GM18517 (cell line): ENCODE measurements at regions not wholly inside any gene's neighbourhood (a gene's known extent, or its start where the extent isn't known, plus 50 kb on each side); places are given as distances from the start of the nearest gene placed in this dataset.
"Not testable (repeated sequence)": the region's sequence is repeated elsewhere in the genome, so short reads cannot be mapped to it uniquely, and the experiment has no call there.

Experiments used
- ATAC-seq: cut with Tn5 transposase; IDR thresholded peaks from one replicate; pipeline ENCODE4 v1.9.1; 2021; ENCODE audit warnings: mild to moderate bottlenecking, moderate library complexity; ENCODE audit not compliant: unreplicated experiment

DNA sequence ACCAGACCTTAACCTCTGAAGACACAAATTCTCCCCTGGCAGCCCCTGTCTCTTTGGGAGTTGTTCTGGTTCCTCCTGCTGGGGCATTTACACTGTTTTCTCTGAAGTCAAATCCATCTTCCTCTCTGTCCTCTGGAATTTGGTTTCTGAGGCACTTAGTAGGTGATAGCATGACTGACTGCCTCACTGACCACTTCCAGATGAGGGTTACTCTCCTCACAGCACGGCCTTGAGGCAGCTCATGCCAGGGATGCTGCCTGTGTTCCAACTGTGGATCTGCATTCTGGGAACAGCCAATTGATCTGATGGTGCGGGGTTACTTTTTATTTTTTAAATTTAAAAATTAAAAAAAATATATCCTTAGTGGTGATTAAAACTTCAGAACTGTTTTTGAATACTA, 140.9 kb upstream of the ROPN1 start:
- ATAC-seq: no peak

GRCh38 chr3:124133366-124133940, 141.5 kb upstream of the ROPN1 start:
- no peak for ATAC-seq

DNA sequence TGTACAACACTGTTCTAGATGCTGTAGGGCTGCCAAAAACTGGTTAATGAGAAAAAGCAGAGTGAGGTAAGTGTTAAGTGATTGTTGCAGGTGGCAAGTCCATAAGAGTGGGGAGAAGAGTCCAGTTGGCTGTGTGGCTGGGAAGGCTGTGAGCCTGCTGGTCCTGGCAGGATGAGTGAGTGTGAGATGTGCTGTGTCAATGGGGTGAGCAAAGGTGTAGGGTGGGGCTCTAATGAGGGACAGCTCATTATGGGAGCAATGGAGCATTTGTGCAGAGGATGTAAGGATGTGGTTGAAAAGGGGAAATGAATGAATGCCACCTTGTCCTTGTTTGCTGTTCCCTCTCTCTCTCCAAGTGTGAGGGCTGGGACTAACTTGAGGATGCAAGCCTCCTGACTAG, 145.3 kb upstream of the ROPN1 start:
- ATAC-seq: no peak

DNA sequence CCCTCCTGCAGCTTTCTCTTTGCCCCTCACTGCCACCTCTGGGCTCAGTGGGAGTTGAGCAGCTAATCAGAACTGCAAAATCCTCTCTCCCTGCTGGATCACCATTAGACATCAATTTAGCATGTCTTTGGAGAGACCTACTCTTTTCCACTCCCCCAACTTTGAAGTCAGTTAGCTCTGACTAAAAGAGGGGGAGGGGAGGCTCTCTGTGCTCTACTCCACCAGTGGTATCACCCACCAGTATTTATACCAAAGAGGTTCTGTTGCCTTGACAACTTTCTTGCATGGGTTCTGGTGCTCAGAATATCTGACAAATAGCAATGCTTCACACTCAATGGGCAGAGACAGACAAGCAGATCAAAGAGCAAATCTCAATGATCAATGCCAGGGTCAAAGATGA, 146.2 kb upstream of the ROPN1 start:
- no peak for ATAC-seq

GRCh38 chr3:124140746-124141145, 148.8 kb upstream of the ROPN1 start:
- ATAC-seq: no peak

DNA sequence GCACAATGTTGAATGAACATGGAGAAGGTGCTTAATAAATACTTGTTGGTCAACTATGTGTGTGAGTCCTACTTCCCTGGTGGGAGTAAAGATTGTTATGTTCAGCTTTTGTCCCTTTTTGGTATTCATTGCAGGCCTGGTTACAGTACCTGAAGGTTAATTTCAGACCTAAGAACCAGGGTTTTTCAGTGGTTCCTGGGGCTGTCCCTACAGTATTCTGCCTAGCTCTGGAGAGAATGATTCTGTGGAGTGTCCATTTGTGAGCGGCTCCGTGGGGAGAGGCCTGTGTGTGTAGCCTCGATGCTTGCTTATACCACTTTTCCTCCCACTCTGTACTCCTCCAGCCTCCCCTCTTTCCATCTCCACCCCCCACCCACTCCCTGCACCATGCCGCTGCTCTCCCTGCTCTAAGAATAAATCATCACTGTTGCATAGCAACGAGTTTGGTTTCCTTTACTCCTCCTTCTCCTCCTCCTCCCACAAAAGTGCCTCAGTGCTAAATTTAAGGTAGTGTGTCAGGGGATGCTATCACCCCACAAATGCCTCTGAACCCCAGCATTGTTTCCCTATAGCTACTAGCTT, 150.6 kb upstream of the ROPN1 start:
- ATAC-seq: no peak

DNA sequence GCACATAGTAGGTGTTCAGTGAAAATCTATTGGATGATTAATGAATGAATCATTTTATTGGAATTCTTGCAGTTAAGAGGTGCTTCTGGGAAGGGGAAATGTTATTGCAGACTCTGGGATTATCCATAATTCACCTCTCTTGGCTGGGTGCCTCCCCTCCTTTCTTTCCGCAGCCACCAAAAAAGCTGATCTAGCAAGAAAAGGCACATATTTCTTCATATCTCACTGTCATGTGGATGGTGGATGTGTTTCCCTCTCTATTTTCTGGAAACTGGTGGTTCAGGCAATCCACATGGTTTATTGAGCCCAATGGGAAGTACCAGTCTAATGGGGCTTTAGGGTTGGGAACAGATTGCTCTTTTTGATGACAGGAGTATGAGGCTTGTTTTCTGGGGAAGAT, 151.1 kb upstream of the ROPN1 start:
- ATAC-seq: no peak

GRCh38 chr3:124144035-124144814, 152.3 kb upstream of the ROPN1 start:
- no peak for ATAC-seq

GRCh38 chr3:124147429-124147828, 155.5 kb upstream of the ROPN1 start:
- no peak for ATAC-seq

- ATAC-seq: no peak
These were observed 156.0 kb upstream of the ROPN1 start for GRCh38 chr3:124147946-124148345.

DNA sequence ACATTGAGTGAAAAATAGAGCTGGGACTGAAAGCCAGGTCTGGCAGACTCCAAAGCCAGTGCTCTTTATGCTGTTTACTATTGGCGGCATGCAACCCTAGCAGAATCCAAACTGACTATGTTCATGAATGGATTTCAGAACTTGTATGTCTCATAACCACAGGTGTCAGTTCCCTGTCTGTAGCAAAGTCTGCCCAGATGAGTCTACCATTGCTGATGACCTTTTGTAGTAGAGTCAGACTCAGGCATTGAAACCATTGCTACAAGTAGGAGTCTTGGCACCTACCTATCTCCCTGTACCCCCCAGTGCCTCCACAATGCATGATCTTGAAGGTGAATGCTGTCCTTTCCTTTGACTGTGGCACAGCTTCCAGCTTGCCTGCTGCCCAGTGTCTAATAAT, 157.2 kb upstream of the ROPN1 start:
- no peak for ATAC-seq

- ATAC-seq: no peak
These were observed 157.8 kb upstream of the ROPN1 start for GRCh38 chr3:124149771-124150170.

GRCh38 chr3:124152891-124153290, 161.0 kb upstream of the ROPN1 start:
- not testable (repeated sequence) for ATAC-seq

DNA sequence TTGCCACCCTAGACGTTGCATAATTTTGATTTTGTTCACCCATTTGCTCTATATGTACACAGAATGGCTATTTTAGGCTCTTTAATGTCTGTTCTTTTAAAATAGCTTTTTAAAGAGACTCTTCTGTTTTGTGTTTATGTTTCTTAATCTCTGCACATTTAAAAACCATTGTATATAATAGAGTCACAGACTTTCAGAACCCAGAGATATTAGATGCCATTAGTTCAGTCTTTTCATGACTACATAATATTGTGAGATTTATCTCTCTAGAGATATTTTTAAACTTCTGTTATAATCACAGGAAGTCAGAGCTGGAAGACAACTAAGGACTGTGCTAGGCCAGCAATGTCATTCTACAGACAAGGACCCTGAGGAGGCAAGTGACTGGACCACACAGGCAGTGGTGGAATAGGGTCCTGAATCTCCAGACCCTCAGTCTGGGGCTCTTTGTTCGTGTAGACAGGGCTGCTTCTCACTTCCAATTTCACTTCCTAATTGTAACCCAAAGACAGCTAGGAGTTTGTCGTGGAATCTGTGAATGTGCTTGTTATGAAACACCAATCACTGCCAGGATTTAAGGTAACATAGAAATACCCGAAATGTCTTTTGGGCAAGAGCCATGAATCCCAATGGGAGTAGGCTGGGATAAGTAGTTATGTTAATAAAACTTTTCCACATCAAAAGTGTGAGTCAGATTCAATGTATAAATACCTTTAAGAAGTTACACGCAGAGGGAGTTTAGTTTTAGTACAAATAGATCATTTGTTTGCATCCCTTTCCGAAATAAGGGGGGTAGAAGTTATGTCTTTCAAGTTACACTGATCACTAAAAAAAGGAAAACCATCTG, 165.2 kb upstream of the ROPN1 start:
- ATAC-seq: no peak

DNA sequence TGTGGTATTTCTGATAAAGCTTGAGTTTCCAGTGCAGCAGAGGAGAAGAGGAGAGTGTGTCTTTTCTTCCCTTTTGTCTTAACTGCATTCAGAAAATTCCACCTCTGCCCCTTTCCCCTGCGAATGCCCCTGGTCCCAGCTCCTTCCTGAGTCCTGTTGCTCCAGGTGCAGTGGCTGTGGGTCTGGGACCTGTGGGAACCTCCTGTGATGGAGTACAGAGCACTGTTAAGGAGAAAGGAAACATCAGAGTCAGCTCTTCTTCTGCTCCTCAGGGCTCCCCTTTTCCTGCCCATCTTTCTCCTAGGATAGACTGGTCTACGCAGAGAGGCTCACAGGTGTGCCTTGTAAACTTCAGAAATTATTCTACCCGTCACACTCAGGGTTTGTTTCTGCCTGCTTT, 165.8 kb upstream of the ROPN1 start:
- ATAC-seq: no peak

DNA sequence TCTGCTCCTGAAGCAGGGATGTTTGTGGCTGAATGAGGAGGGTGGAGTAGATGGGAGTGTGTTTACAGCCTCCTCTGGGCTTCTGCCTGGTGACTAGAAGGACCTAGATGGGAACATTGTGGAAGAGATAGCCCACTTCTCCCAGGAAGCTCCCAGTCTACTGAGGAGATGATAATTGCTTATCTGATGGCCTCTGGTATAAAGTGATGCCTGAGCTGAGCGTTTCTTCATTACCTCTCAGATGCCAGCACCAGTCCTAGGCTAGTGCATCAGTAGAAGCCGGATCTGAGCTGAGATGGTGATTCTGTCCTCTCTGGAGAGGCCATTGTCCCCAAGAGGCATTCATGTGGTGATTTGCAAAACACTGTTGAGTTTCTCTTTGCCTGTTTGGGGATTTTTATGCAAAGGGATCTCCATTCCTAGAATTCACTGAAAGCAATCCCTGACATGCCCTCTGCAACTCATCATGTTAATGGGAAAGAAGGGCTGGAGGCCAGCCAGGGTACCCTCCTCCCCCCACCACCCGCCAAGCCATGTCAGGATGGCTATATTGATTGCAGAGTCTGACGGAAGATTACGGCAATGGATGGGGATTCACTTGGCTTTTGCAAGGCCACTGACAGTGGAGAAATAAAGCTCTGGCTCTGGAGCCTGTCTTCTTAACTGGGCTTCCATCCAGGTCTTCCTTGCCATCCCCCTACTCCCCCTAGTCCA, 166.4 kb upstream of the ROPN1 start:
- ATAC-seq: no peak

DNA sequence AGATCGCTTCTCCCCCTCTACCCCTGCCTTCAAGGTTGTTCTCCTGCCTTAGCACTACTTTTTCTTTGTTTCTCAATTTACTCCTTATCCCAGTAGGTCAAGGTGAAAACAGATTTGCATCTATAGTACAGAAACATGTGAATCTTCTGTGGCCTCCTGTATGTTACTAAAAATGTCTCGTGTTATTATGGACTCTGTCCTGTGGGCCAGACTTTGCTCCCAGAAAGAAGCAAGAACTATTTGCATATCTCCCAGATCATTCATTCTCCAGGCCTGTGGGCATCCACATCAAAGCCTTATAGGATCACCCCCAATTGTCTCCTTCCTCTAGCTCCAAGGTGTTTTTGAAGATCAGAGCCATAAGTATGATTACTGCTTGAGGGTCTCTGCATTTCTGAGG, 169.5 kb upstream of the ROPN1 start:
- ATAC-seq: no peak

DNA sequence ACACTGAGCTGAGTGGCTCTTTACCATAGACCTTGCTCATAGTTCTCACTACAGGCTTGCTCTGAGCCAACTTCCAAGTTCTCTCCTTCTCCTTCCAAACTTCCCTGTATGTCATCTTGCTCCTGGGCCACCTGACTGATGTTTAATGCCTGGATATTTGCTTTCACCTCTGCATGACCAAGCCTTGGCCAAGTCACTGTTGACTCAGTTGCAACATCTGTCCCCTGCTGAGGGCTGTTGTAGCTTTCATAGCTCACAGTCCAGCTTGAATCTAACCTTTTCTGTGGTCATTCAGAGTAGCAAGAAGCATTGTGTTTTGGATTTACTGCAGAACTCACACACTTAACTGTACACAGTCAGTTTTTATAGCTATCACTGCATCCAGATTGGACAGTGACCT, 171.8 kb upstream of the ROPN1 start:
- no peak for ATAC-seq

- no peak for ATAC-seq
These were observed 176.3 kb upstream of the ROPN1 start for GRCh38 chr3:124168271-124168670.

DNA sequence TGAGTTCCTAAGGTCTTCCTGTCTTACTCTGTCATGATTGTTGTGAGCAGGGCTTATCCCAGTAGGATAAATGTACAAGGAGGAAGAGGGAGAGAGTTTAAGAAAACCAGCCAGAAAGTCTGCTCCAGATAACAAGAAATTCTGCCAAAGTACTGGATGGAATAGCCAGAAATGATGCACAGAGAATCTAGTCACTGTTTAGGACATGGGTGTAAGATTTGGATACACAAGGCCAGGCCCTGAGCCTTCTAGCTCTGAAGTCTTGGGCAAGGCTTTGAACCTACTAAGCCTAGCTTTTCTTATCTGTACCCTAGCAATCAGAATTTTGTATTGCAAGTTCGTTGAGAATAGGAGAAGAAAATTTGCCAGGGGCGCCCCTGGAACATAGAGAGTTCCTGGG, 180.4 kb upstream of the ROPN1 start:
- no peak for ATAC-seq

DNA sequence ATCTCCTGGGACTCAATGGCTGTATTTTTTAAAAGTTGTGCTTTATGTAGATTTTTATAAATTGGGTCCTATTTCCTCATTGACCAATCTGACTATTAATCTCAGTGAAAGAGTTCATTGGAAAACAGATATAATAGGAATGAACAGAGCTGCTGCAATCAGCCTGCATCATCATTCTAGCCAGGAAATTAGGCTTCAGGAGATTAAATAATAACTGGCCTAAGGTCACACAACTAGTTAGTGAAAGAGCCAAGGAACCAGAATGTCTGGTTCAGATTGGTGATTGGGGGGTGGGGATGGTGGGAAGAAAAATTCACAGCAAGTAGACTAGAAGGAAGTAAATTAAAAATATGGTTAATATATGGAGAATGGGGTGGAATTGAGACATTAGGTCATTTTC, 180.9 kb upstream of the ROPN1 start:
- no peak for ATAC-seq
